ENCODE measurements at regions not wholly inside any gene's neighbourhood (a gene's known extent, or its start where the extent isn't known, plus 50 kb on each side); places are given as distances from the start of the nearest gene placed in this dataset.

DNA sequence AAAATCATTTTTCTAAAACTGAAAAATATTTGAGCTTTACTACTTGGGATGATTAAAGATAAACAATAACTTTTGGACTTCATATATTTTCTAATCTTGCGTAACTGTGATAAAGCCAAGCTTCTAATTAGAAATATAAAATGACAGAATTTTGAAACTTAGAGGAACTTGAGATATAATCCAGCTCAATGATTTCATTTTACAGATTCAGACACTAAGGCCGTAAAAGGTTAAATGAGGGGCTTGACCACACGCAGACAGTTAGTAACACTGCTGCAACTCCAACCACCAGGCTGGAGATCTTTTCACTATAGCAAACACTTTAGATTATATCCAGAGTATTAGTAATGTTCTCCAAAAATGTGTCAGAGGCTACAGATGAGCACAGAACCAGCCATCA is 445.5 kb downstream of the ZEB2 start:
- Histone ChIP-seq H3K4me3 (no peak overlapping the region), H3K9me3 (no peaks in the 10 kb centered on the region), H3K4me1 (peaks cover 0 to 6% of the 10 kb centered on the region in 2 donors), H3K27me3 (no peaks in the 10 kb centered on the region), H3K36me3 (no peaks in the 10 kb centered on the region), H3K27ac (no peak overlapping the region)
- TF ChIP-seq CTCF (IDR thresholded peaks at IDR 0.05): no peak
- no peak for DNase-seq (ENCODE audit: low spot score)

DNA sequence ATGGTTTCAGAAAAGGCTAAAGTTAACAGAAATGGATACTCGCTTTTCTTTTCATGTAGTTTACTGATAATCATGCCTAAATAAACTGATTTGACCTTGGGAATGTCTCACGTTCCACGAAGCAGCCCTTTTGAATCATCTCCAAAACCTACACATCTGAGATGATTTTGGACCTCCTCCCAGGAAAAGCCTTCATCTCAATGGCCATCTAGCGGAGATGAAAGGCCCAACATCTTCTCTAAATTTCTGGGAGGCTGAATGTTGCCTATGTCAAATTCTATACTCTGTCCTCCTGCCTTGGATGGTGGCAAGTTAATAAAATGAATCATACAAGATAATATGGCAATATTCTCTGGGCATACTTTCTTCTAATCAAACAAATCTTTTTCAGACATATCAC is 448.5 kb downstream of the ZEB2 start:
- DNase-seq (ENCODE audit: low spot score): no peak

DNA sequence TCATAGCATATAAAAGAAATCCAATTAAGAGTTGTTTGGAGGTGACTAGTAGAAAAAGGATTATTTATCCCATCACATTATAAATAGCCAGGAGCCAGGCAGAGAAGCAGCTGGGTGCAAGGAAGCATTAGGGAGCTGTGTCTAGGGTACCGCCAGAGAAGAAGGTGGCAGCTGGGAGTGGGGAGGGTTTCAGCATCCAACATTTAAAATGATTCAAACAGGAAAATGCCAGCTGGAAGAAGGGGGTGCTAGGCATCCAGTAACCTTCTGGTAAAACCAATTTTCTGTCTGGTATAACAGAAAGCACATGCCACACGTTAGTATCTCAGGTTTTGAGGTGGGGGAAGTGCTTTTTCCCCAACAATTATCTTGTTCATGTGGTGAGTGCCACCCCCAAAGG is 452.4 kb downstream of the ZEB2 start:
- Histone ChIP-seq H3K4me3 (no peak overlapping the region), H3K27me3 (no peaks in the 10 kb centered on the region), H3K4me1 (no peaks in the 10 kb centered on the region), H3K9me3 (no peaks in the 10 kb centered on the region), H3K27ac (no peak overlapping the region), H3K36me3 (no peaks in the 10 kb centered on the region)
- DNase-seq (ENCODE audit: low spot score): no peak
- no peak for TF ChIP-seq CTCF (IDR thresholded peaks at IDR 0.05)

More for the DNA sequence above, 448.5 kb downstream of the ZEB2 start:
- no peaks in the 10 kb centered on the region for H3K27me3 ChIP-seq
- H3K36me3 ChIP-seq: no peaks in the 10 kb centered on the region
- peak; percentile 11 to 43 for TF ChIP-seq CTCF (IDR thresholded peaks at IDR 0.05)
- H3K27ac ChIP-seq: no peak overlapping the region
- no peak overlapping the region for H3K4me3 ChIP-seq
- no peaks in the 10 kb centered on the region for H3K4me1 ChIP-seq
- no peaks in the 10 kb centered on the region for H3K9me3 ChIP-seq

- Histone ChIP-seq H3K4me3 (no peak overlapping the region), H3K27me3 (no peaks in the 10 kb centered on the region), H3K9me3 (no peaks in the 10 kb centered on the region), H3K27ac (no peak overlapping the region), H3K36me3 (no peaks in the 10 kb centered on the region), H3K4me1 (no peaks in the 10 kb centered on the region)
- no peak for TF ChIP-seq CTCF (IDR thresholded peaks at IDR 0.05)
- DNase-seq (ENCODE audit: low spot score): no peak
Observed at GRCh38 chr2:144063602-144064001, 456.3 kb downstream of the ZEB2 start.

- DNase-seq (ENCODE audit: low spot score): no peak
- H3K36me3 ChIP-seq: no peaks in the 10 kb centered on the region
- no peak overlapping the region for H3K4me3 ChIP-seq
- H3K27me3 ChIP-seq: no peaks in the 10 kb centered on the region
- no peaks in the 10 kb centered on the region for H3K4me1 ChIP-seq
- H3K9me3 ChIP-seq: no peaks in the 10 kb centered on the region
- H3K27ac ChIP-seq: no peak overlapping the region
- TF ChIP-seq CTCF (IDR thresholded peaks at IDR 0.05): no peak
Observed at GRCh38 chr2:144054911-144055310, 465.0 kb downstream of the ZEB2 start.

DNA sequence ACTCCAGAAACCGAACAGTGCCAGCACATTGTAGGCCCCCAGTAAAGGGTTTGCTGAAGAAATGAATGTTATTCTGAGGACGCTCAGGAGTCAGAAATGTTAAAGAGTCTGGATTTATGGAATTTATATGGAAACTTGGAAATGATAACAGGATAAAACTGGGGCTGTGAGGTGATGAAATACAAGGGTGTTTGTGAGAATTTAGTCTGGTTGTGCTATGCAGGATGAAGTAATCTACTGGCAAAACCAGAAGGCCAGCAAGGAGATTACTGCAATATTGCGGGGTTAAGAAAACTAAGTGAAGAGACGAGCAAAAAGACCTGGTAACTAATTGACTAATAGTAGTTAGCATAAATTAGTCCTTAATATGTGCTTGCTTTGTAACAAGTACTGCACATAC is 467.8 kb downstream of the ZEB2 start:
- H3K27ac ChIP-seq: no peak overlapping the region
- H3K4me3 ChIP-seq: no peak overlapping the region
- no peaks in the 10 kb centered on the region for H3K36me3 ChIP-seq
- no peaks in the 10 kb centered on the region for H3K27me3 ChIP-seq
- no peak for DNase-seq (ENCODE audit: low spot score)
- H3K9me3 ChIP-seq: no peaks in the 10 kb centered on the region
- peaks cover 0 to 9% of the 10 kb centered on the region in 2 donors for H3K4me1 ChIP-seq
- TF ChIP-seq CTCF (IDR thresholded peaks at IDR 0.05): no peak
